ENCODE measurements at regions not wholly inside any gene's neighbourhood (a gene's known extent, or its start where the extent isn't known, plus 50 kb on each side); places are given as distances from the start of the nearest gene placed in this dataset.

DNA sequence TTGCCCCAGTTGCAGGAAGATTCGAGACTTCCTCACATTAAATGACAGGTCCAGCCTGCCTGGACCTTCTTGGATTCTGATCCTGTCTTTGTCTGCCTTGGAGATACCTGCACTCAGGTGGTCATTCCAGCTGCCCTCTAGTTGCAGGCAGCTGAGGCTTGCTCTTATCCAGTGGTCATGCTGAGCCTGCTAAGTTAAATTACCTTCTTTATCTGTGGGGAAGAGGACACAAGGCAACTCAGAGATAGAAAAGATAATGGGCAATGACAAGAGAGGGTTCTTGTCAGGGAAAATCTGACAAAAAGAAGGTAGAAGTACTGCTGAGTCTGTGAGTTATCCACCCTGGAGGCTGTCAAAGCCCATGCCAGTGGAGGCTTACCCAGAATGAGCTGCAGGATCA is 401.4 kb downstream of the MID1IP1 start:
- H3K9me3 ChIP-seq, result no peaks in the 10 kb centered on the region
- 0 out of 2 replicates have a peak, but pooled peaks cover 8% of the 10 kb centered on the region for H3K4me1 ChIP-seq
- Mint-ChIP-seq H3K27ac (ENCODE audit: unreplicated experiment) (no peak overlapping the region), H3K4me3 (ENCODE audit: unreplicated experiment) (no peak overlapping the region), H3K27me3 (ENCODE audit: insufficient read depth, unreplicated experiment) (no peaks in the 10 kb centered on the region), H3K36me3 (ENCODE audit: insufficient read depth, unreplicated experiment) (no peaks in the 10 kb centered on the region), H3K9me3 (ENCODE audit: unreplicated experiment) (peaks cover 10% of the 10 kb centered on the region), H3K4me1 (ENCODE audit: low read depth, unreplicated experiment) (peaks cover 14% of the 10 kb centered on the region)
- H3K27me3 ChIP-seq (replicated peaks; ENCODE audit: control insufficient read depth, insufficient read depth, low read length), result no peaks in the 10 kb centered on the region
- DNase-seq, result no peak
- H3K36me3 ChIP-seq (ENCODE audit: control insufficient read depth, insufficient read depth, low read length), result no peaks in the 10 kb centered on the region
- H3K4me3 ChIP-seq (ENCODE audit: low read depth, low read length), result no peak overlapping the region
- intact Hi-C loops (cut with micrococcal nuclease; ENCODE audit: unreplicated experiment), result no loop called here
- ChIA-PET CTCF (no interaction called here), POLR2A (no interaction called here)
- TF ChIP-seq, protein P1, sequence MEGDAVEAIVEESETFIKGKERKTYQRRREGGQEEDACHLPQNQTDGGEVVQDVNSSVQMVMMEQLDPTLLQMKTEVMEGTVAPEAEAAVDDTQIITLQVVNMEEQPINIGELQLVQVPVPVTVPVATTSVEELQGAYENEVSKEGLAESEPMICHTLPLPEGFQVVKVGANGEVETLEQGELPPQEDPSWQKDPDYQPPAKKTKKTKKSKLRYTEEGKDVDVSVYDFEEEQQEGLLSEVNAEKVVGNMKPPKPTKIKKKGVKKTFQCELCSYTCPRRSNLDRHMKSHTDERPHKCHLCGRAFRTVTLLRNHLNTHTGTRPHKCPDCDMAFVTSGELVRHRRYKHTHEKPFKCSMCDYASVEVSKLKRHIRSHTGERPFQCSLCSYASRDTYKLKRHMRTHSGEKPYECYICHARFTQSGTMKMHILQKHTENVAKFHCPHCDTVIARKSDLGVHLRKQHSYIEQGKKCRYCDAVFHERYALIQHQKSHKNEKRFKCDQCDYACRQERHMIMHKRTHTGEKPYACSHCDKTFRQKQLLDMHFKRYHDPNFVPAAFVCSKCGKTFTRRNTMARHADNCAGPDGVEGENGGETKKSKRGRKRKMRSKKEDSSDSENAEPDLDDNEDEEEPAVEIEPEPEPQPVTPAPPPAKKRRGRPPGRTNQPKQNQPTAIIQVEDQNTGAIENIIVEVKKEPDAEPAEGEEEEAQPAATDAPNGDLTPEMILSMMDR (IDR thresholded peaks at IDR 0.05; ENCODE audit: insufficient read depth in 1 of 2, low read depth in 1 of 2, low read length in 1 of 2, severe bottlenecking in 1 of 2, unreplicated experiment in 1 of 2), result no peak
- no TSS peak for BruUV-seq (replicated peaks)

DNA sequence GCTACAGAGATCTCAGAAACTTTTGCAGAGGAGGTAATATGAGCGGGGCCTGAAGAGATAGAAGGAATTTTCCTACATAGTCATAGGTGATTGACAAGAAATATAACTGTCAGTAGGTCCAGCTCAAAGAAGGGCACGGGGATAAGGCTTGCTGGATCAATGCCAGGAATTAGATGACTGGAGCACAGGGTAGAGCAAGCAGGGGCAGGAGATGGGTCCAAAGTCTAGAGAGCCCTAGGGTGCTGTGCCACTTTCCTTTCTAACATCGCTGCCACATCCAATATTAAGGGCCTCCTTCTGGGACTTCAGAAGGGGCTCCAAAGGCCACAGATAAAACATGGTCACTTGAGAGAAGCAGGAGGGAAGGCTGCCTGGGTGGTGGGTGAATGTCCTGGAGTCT is 402.2 kb downstream of the MID1IP1 start:
- ChIA-PET POLR2A (no interaction called here), CTCF (no interaction called here)
- no peaks in the 10 kb centered on the region for H3K27me3 ChIP-seq (replicated peaks; ENCODE audit: control insufficient read depth, insufficient read depth, low read length)
- BruUV-seq (replicated peaks), result no TSS peak
- H3K36me3 ChIP-seq (ENCODE audit: control insufficient read depth, insufficient read depth, low read length), result no peaks in the 10 kb centered on the region
- TF ChIP-seq, protein P1 (IDR thresholded peaks at IDR 0.05; ENCODE audit: insufficient read depth in 1 of 2, low read depth in 1 of 2, low read length in 1 of 2, severe bottlenecking in 1 of 2, unreplicated experiment in 1 of 2), result no peak
- H3K27ac Mint-ChIP-seq (ENCODE audit: unreplicated experiment), result no peak overlapping the region
- no peak overlapping the region for H3K4me3 ChIP-seq (ENCODE audit: low read depth, low read length)
- H3K27me3 Mint-ChIP-seq (ENCODE audit: insufficient read depth, unreplicated experiment), result no peaks in the 10 kb centered on the region
- H3K36me3 Mint-ChIP-seq (ENCODE audit: insufficient read depth, unreplicated experiment), result no peaks in the 10 kb centered on the region
- DNase-seq, result no peak
- 0 out of 2 replicates have a peak, but pooled peaks cover 8% of the 10 kb centered on the region for H3K4me1 ChIP-seq
- intact Hi-C loops (cut with micrococcal nuclease; ENCODE audit: unreplicated experiment), result no loop called here
- H3K9me3 Mint-ChIP-seq (ENCODE audit: unreplicated experiment), result peaks cover 10% of the 10 kb centered on the region
- peaks cover 14% of the 10 kb centered on the region for H3K4me1 Mint-ChIP-seq (ENCODE audit: low read depth, unreplicated experiment)
- no peak overlapping the region for H3K4me3 Mint-ChIP-seq (ENCODE audit: unreplicated experiment)
- H3K9me3 ChIP-seq, result no peaks in the 10 kb centered on the region

DNA sequence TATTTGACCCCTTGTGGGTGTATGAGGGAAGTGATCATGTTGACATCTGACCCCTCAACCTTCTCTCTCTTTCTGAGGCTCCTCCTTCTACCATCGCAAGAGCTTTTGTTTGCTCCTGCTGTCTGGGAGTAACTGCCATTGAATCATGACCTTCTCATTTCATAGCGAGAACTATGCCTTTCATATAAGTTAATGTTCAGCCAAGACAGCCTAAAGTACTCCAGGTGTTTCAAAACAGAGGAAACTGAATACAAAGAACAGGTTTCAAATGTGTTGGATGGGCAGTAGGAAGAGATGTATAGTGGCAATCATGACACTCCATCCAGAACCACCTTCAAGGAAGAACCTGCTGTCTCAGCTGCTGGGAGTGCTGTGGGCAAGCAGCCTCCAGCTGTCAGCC is 403.1 kb downstream of the MID1IP1 start:
- H3K9me3 ChIP-seq, result no peaks in the 10 kb centered on the region
- TF ChIP-seq, protein P1 (IDR thresholded peaks at IDR 0.05; ENCODE audit: insufficient read depth in 1 of 2, low read depth in 1 of 2, low read length in 1 of 2, severe bottlenecking in 1 of 2, unreplicated experiment in 1 of 2), result no peak
- intact Hi-C loops (cut with micrococcal nuclease; ENCODE audit: unreplicated experiment), result no loop called here
- ChIA-PET CTCF (no interaction called here), POLR2A (no interaction called here)
- no TSS peak for BruUV-seq (replicated peaks)
- no peaks in the 10 kb centered on the region for H3K36me3 Mint-ChIP-seq (ENCODE audit: insufficient read depth, unreplicated experiment)
- H3K27me3 ChIP-seq (replicated peaks; ENCODE audit: control insufficient read depth, insufficient read depth, low read length), result no peaks in the 10 kb centered on the region
- peaks cover 14% of the 10 kb centered on the region for H3K4me1 Mint-ChIP-seq (ENCODE audit: low read depth, unreplicated experiment)
- H3K36me3 ChIP-seq (ENCODE audit: control insufficient read depth, insufficient read depth, low read length), result no peaks in the 10 kb centered on the region
- no peak overlapping the region for H3K4me3 Mint-ChIP-seq (ENCODE audit: unreplicated experiment)
- H3K27me3 Mint-ChIP-seq (ENCODE audit: insufficient read depth, unreplicated experiment), result no peaks in the 10 kb centered on the region
- no peak for DNase-seq
- H3K9me3 Mint-ChIP-seq (ENCODE audit: unreplicated experiment), result peaks cover 10% of the 10 kb centered on the region
- H3K27ac Mint-ChIP-seq (ENCODE audit: unreplicated experiment), result no peak overlapping the region
- 0 out of 2 replicates have a peak, but pooled peaks cover 8% of the 10 kb centered on the region for H3K4me1 ChIP-seq
- no peak overlapping the region for H3K4me3 ChIP-seq (ENCODE audit: low read depth, low read length)

All from Caco-2 (cell line).